HG02885 (cell line): ENCODE measurements at regions not wholly inside any gene's neighbourhood (a gene's known extent, or its start where the extent isn't known, plus 50 kb on each side); places are given as distances from the start of the nearest gene placed in this dataset.
A peak's percentile ranks its signal among the peaks of the same experiment; 100 is the strongest.
"Not testable (repeated sequence)": the region's sequence is repeated elsewhere in the genome, so short reads cannot be mapped to it uniquely, and the experiment has no call there.

Source experiments
- ATAC-seq: cut with Tn5 transposase; IDR thresholded peaks from one replicate; pipeline ENCODE4 v1.9.1; 2021; ENCODE audit warnings: mild to moderate bottlenecking; ENCODE audit not compliant: unreplicated experiment, poor library complexity

GRCh38 chr7:13235436-13235835 lies 548.0 kb downstream of the ARL4A start:
- no peak for ATAC-seq

- no peak for ATAC-seq
Observed at GRCh38 chr7:13236026-13236425, 548.6 kb downstream of the ARL4A start.

GRCh38 chr7:13240349-13240748 lies 552.9 kb downstream of the ARL4A start:
- no peak for ATAC-seq

- no peak for ATAC-seq
Observed at GRCh38 chr7:13241416-13241815, 554.0 kb downstream of the ARL4A start.

- no peak for ATAC-seq
Observed at GRCh38 chr7:13257661-13258060, 570.2 kb downstream of the ARL4A start.

GRCh38 chr7:13258386-13258785 lies 571.0 kb downstream of the ARL4A start:
- no peak for ATAC-seq

- no peak for ATAC-seq
Observed at GRCh38 chr7:13259930-13260329, 572.5 kb downstream of the ARL4A start.

GRCh38 chr7:13262929-13263530 lies 575.6 kb downstream of the ARL4A start:
- ATAC-seq: peak; percentile 59

GRCh38 chr7:13265271-13265670 lies 577.8 kb downstream of the ARL4A start:
- ATAC-seq: no peak

- not testable (repeated sequence) for ATAC-seq
Observed at GRCh38 chr7:13274205-13274604, 586.8 kb downstream of the ARL4A start.

GRCh38 chr7:13276977-13277376 lies 589.5 kb downstream of the ARL4A start:
- no peak for ATAC-seq

GRCh38 chr7:13278020-13278419 lies 590.6 kb downstream of the ARL4A start:
- no peak for ATAC-seq

- peak; percentile 49 for ATAC-seq
Observed at GRCh38 chr7:13279854-13280435, 592.5 kb downstream of the ARL4A start.

- no peak for ATAC-seq
Observed at GRCh38 chr7:13282377-13282980, 595.0 kb downstream of the ARL4A start.

- no peak for ATAC-seq
Observed at GRCh38 chr7:13286916-13287315, 599.5 kb downstream of the ARL4A start.

- ATAC-seq: no peak
Observed at GRCh38 chr7:13288516-13288915, 601.1 kb downstream of the ARL4A start.

GRCh38 chr7:13290975-13291374 lies 603.5 kb downstream of the ARL4A start:
- no peak for ATAC-seq

- no peak for ATAC-seq
Observed at GRCh38 chr7:13293264-13294002, 606.0 kb downstream of the ARL4A start.

- ATAC-seq: no peak
Observed at GRCh38 chr7:13307040-13307439, 619.6 kb downstream of the ARL4A start.

GRCh38 chr7:13308423-13308822 lies 621.0 kb downstream of the ARL4A start:
- ATAC-seq: no peak

GRCh38 chr7:13309535-13309934 lies 622.1 kb downstream of the ARL4A start:
- no peak for ATAC-seq
